HFF-Myc (cell line): ENCODE measurements at regions not wholly inside any gene's neighbourhood (a gene's known extent, or its start where the extent isn't known, plus 50 kb on each side); places are given as distances from the start of the nearest gene placed in this dataset.
"Not testable (repeated sequence)": the region's sequence is repeated elsewhere in the genome, so short reads cannot be mapped to it uniquely, and the experiment has no call there.

ENCODE experiments used
- DNase-seq: peaks from one replicate; pipeline ENCODE4 v3.0.0-alpha.2; 2011; ENCODE audit warnings: low read depth; ENCODE audit errors: extremely low read depth
- H3K4me3 ChIP-seq: replicated peaks from 2 replicates; pipeline ENCODE4 v1.5.1; 2011; ENCODE audit warnings: low read depth, mild to moderate bottlenecking, control low read depth, low read length
- TF ChIP-seq, protein P1 (sequence below): IDR thresholded peaks from 2 replicates; pipeline ENCODE4 v1.5.1; 2012; ENCODE audit warnings: mild to moderate bottlenecking, low read depth, low read length, control low read depth; ENCODE audit errors: missing control alignments

DNA sequence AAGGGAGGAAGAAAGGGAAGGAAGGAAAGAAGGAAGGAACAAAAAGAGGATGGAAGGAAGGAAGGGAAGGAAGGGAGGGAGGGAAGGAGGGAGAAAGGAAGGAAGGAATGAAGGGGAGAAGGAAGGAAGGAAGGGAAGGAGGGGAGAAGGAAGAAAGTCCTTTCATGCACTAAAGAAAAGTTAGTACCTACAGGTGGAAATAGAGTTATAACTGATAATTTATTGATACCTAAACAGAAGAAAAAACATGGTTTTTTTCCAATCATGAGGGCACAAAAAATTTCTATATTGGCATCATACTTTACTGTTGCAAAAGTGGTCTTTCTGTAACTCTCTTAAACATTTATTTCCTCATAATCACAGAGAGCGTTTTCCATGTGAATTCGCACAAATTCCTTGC is 659.4 kb downstream of the MAFB start:
- TF ChIP-seq, protein P1, sequence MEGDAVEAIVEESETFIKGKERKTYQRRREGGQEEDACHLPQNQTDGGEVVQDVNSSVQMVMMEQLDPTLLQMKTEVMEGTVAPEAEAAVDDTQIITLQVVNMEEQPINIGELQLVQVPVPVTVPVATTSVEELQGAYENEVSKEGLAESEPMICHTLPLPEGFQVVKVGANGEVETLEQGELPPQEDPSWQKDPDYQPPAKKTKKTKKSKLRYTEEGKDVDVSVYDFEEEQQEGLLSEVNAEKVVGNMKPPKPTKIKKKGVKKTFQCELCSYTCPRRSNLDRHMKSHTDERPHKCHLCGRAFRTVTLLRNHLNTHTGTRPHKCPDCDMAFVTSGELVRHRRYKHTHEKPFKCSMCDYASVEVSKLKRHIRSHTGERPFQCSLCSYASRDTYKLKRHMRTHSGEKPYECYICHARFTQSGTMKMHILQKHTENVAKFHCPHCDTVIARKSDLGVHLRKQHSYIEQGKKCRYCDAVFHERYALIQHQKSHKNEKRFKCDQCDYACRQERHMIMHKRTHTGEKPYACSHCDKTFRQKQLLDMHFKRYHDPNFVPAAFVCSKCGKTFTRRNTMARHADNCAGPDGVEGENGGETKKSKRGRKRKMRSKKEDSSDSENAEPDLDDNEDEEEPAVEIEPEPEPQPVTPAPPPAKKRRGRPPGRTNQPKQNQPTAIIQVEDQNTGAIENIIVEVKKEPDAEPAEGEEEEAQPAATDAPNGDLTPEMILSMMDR: no peak
- H3K4me3 ChIP-seq: no peak overlapping the region
- DNase-seq: no peak

DNA sequence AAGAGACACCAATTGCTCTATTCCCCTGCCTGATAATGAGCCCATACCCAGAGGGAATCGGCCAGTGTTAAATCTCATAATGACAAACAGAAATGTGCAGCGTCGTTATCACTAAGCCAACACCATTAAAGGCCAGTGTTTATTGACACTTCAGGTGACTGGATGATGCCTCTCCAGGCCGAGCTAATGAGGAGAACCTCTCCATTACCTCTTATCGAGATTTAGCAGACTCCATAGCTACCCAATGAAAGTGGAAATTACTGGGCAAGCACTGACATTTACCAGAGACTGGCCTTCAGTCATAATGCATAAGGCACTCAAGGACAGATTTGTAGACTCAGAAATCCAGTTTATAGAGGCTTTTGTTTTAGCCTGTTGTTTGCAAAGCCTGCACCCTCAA is 669.5 kb downstream of the MAFB start:
- TF ChIP-seq, protein P1: no peak
- DNase-seq: no peak
- H3K4me3 ChIP-seq: no peak overlapping the region

DNA sequence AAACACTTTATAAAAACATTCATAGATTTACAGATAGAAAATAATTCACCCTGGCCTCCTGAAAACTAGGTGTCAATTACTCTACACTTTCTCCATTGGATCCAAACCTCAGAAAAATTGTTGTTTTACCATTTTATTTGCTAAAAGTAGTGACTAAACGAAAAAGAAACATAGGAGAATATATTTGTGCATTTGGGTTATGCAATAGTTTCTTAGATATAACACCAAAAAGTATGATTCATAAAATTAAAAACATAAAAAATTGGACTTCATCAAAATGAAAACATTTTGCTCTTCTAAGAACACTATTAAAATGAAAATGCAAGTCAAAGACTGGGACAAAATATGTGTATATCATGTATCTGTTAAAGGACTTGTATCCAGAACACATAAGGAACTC is 671.3 kb downstream of the MAFB start:
- H3K4me3 ChIP-seq: no peak overlapping the region
- TF ChIP-seq, protein P1: no peak
- no peak for DNase-seq

DNA sequence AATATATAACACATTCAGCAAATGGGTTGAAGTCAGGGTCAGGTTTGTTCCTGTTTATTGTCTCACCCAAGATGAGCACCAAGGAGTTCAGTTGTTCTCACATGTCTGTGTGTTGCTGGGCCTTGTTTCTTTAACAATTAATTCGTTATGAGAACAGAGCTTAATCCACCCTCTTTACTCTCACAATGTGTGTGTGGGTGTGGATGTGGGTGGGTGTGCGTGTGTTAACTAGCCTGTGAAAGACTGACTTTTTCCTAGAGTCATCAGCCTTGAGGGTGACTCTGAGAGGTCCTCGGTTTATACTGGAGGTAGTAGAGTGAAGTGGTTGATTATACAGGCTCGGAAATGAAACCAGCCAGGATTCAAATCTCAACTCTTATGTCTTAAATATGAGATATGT is 672.1 kb downstream of the MAFB start:
- TF ChIP-seq, protein P1: no peak
- DNase-seq: no peak
- no peak overlapping the region for H3K4me3 ChIP-seq

DNA sequence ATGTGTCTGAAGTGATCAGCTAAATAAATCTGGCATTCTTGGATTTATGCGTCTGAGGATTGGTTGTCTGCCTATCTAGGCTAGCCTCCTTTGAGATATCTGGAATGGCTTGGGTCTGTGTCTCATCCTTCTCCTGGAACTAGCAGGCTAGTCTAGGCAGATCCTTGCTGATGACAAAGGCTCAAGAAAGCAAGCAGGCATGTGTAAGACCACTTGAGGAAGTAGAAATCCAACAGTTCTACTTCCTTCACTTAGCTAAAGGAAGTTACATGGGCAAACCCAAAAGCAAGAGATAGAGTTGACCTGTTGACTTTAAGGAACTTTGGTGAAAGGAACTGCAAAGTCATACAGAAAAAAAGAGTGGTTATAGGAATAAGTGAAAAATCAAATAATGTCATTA is 672.6 kb downstream of the MAFB start:
- no peak overlapping the region for H3K4me3 ChIP-seq
- no peak for DNase-seq
- TF ChIP-seq, protein P1: no peak

DNA sequence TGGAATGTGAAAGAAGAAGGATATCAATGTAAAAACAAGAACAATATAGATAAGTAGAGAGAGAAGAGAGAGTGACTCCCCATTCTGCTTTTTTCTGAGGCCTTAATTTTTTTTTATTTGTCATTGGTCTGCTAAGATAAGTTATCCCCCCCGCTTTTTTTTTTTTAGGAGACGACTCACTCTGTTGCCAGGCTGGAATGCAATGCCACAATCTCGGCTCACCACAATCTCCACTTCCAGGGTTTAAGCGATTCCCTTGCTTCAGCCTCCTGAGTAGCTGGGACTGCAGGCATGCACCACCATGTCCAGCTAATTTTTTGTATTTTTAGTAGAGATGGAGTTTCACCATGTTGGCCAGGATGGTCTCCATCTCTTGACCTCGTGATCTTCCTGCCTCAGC is 677.0 kb downstream of the MAFB start:
- H3K4me3 ChIP-seq, DNase-seq: not testable (repeated sequence)

DNA sequence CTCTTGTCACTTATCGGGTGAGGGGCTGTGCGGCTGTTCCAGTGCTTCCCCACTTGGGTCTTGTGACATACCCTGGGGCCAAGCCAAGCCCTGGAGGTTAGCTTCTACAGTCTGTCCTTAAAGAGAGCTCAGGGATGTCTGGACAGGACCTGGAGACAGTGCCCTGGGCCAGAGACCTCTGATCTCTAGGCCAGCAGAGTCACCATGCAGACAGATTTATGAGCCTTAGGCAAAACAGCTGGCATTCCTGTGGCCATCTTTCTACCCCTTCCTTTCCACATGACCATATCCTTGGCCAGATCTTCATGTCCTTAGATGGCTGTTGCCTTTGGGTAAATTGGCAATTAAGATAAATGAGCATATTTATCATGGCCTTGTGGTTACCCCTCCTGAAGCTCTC is 678.6 kb downstream of the MAFB start:
- H3K4me3 ChIP-seq: no peak overlapping the region
- TF ChIP-seq, protein P1: no peak
- no peak for DNase-seq
